H1 (cell line): ENCODE measurements at regions not wholly inside any gene's neighbourhood (a gene's known extent, or its start where the extent isn't known, plus 50 kb on each side); places are given as distances from the start of the nearest gene placed in this dataset.

Experiments used
- CTCF ChIA-PET: fragments of 300-600 bp; sonication (Branson Sonifier 250); formaldehyde crosslinking; loops from one replicate; lab custom pipeline; 2021; ENCODE audit not compliant: partially characterized antibody; lab: Charles Lee
- POLR2A ChIA-PET: fragments of 300-600 bp; sonication (Branson Sonifier 250); formaldehyde crosslinking; loops from one replicate; lab custom pipeline; 2021; ENCODE audit warnings: inconsistent platforms; ENCODE audit not compliant: partially characterized antibody; lab: Charles Lee
- DNase-seq, 2 experiments: peaks; one replicate each; pipeline versions ENCODE4 v3.0.0 to v3.0.0-alpha.2; 2010 to 2022; ENCODE audit warnings: low spot score in 2 of 2, low read depth in 1 of 2, mixed read lengths in 1 of 2
- FAIRE-seq: peaks from 2 replicates; lab custom pipeline; 2011; peaks lifted over from hg19 to GRCh38; lab: Jason Lieb, UNC
- H2AFZ ChIP-seq: 2 replicates; pipeline ENCODE4 v1.8.1; 2012; ENCODE audit warnings: low read length, inconsistent platforms
- H2AK5ac ChIP-seq: 2 replicates; pipeline ENCODE4 v1.6.1; 2013; ENCODE audit warnings: low read depth, low read length
- H2BK120ac ChIP-seq: replicated peaks from 2 replicates; pipeline ENCODE3; 2013; ENCODE audit warnings: low read depth, low read length, inconsistent platforms
- H2BK12ac ChIP-seq: 2 replicates; pipeline ENCODE4 v1.6.1; 2013; ENCODE audit warnings: low read depth, low read length
- H2BK15ac ChIP-seq: 2 replicates; pipeline ENCODE4 v1.6.1; 2013; ENCODE audit warnings: low read length
- H2BK20ac ChIP-seq: 2 replicates; pipeline ENCODE4 v1.6.1; 2013; ENCODE audit warnings: low read length
- H2BK5ac ChIP-seq: 2 replicates; pipeline ENCODE4 v1.6.1; 2013; ENCODE audit warnings: low read depth, low read length
- H3K14ac ChIP-seq: 2 replicates; pipeline ENCODE4 v1.6.1; 2013; ENCODE audit warnings: inconsistent platforms; ENCODE audit not compliant: insufficient read length
- H3K18ac ChIP-seq: 2 replicates; pipeline ENCODE4 v1.6.1; 2013; ENCODE audit warnings: low read length; ENCODE audit errors: extremely low read depth
- H3K23ac ChIP-seq: 2 replicates; pipeline ENCODE4 v1.6.1; 2013; ENCODE audit warnings: inconsistent platforms; ENCODE audit not compliant: insufficient read length
- H3K23me2 ChIP-seq: 2 replicates; pipeline ENCODE4 v1.6.1; 2013; ENCODE audit warnings: low read depth, low read length
- H3K27ac ChIP-seq: 2 replicates; pipeline ENCODE4 v1.6.1; 2011; ENCODE audit warnings: low read depth, low read length, inconsistent platforms
- H3K27me3 ChIP-seq, 4 experiments: replicated peaks in 1 of 4; 1 replicate in 1 of 4; 2 replicates in 3 of 4; pipeline versions ENCODE4 v1.6.1 to v1.8.1; 2011 to 2013; ENCODE audit warnings: low read length in 3 of 4, mild to moderate bottlenecking in 3 of 4, inconsistent platforms in 2 of 4, mixed read lengths in 2 of 4, moderate library complexity in 1 of 4; ENCODE audit not compliant: control insufficient read depth in 3 of 4, insufficient read depth in 3 of 4; ENCODE audit errors: extremely low read depth in 1 of 4
- H3K36me3 ChIP-seq, 4 experiments: 2 replicates each; pipeline versions ENCODE4 v1.6.1 to v1.8.1; 2011 to 2013; ENCODE audit warnings: mild to moderate bottlenecking in 4 of 4, low read length in 3 of 4, moderate library complexity in 2 of 4, control low read depth in 1 of 4, inconsistent platforms in 1 of 4; ENCODE audit not compliant: insufficient read depth in 4 of 4, control insufficient read depth in 2 of 4
- H3K4ac ChIP-seq: replicated peaks from 2 replicates; pipeline ENCODE3; 2013; ENCODE audit warnings: low read length, low read depth, mixed read lengths, inconsistent platforms; ENCODE audit not compliant: insufficient read length
- H3K4me1 ChIP-seq, 4 experiments: replicated peaks in 1 of 4; 1 replicate in 1 of 4; 2 replicates in 3 of 4; pipeline versions ENCODE4 v1.6.1 to v1.8.1; 2011 to 2013; ENCODE audit warnings: low read length in 3 of 4, inconsistent platforms in 2 of 4, mixed read lengths in 1 of 4; ENCODE audit not compliant: insufficient read depth in 4 of 4, control insufficient read depth in 3 of 4
- H3K4me2 ChIP-seq, 2 experiments: 2 replicates each; pipeline versions ENCODE4 v1.6.1 to v1.8.1; 2011 to 2013; ENCODE audit warnings: low read depth in 2 of 2, low read length in 2 of 2, control low read depth in 1 of 2, inconsistent platforms in 1 of 2, mild to moderate bottlenecking in 1 of 2; ENCODE audit not compliant: insufficient read depth in 1 of 2
- H3K4me3 ChIP-seq, 4 experiments: fragments of 200-600, 300-600 bp in 1 of 4; sonication (generic), shearing (Covaris generic), sonication (Bioruptor Twin) in 1 of 4; 2 replicates each; pipeline versions ENCODE4 v1.5.1 to v1.8.1; 2011 to 2016; ENCODE audit warnings: low read length in 4 of 4, low read depth in 3 of 4, control low read depth in 2 of 4, inconsistent platforms in 2 of 4, mild to moderate bottlenecking in 2 of 4, mixed read lengths in 1 of 4, moderate library complexity in 1 of 4; ENCODE audit not compliant: insufficient read depth in 2 of 4; ENCODE audit errors: extremely low read depth in 1 of 4
- H3K56ac ChIP-seq: replicated peaks from 2 replicates; pipeline ENCODE3; 2013; ENCODE audit warnings: low read depth, mild to moderate bottlenecking, mixed read lengths, low read length, inconsistent platforms; ENCODE audit not compliant: insufficient read length
- H3K79me1 ChIP-seq: 2 replicates; pipeline ENCODE4 v1.6.1; 2013; ENCODE audit warnings: low read depth, low read length, control low read depth
- H3K79me2 ChIP-seq, 2 experiments: 2 replicates each; pipeline versions ENCODE4 v1.6.1 to v1.8.1; 2012 to 2013; ENCODE audit warnings: low read length in 2 of 2, mild to moderate bottlenecking in 2 of 2, inconsistent platforms in 1 of 2; ENCODE audit not compliant: insufficient read depth in 2 of 2, control insufficient read depth in 1 of 2
- H3K9ac ChIP-seq, 4 experiments: replicated peaks in 1 of 4; 1 replicate in 1 of 4; 2 replicates in 3 of 4; pipeline versions ENCODE4 v1.6.1 to v1.8.1; 2011 to 2013; ENCODE audit warnings: low read depth in 3 of 4, low read length in 3 of 4, control low read depth in 2 of 4, mild to moderate bottlenecking in 2 of 4, moderate library complexity in 2 of 4, inconsistent platforms in 1 of 4; ENCODE audit errors: extremely low read depth in 1 of 4
- H3K9me3 ChIP-seq, 2 experiments: 2 replicates each; pipeline versions ENCODE4 v1.6.1 to v1.8.1; 2012 to 2013; ENCODE audit warnings: mild to moderate bottlenecking in 2 of 2, moderate library complexity in 2 of 2, control low read depth in 1 of 2, inconsistent platforms in 1 of 2, low read depth in 1 of 2, low read length in 1 of 2, mixed read lengths in 1 of 2; ENCODE audit not compliant: insufficient read depth in 2 of 2
- H4K20me1 ChIP-seq, 2 experiments: replicated peaks in 1 of 2; 2 replicates each; pipeline versions ENCODE3 to v1.8.1; 2011 to 2013; ENCODE audit warnings: inconsistent platforms in 2 of 2, low read length in 2 of 2, mild to moderate bottlenecking in 1 of 2; ENCODE audit not compliant: insufficient read depth in 2 of 2, control insufficient read depth in 1 of 2
- H4K5ac ChIP-seq: 2 replicates; pipeline ENCODE4 v1.6.1; 2013; ENCODE audit warnings: low read length, low read depth, mixed read lengths, inconsistent platforms; ENCODE audit not compliant: insufficient read length
- H4K8ac ChIP-seq: 2 replicates; pipeline ENCODE4 v1.8.0; 2013; ENCODE audit warnings: mild to moderate bottlenecking, moderate library complexity, low read length, inconsistent platforms; ENCODE audit not compliant: insufficient read depth; ENCODE audit errors: extremely low read depth
- H4K91ac ChIP-seq: replicated peaks from 2 replicates; pipeline ENCODE3; 2013; ENCODE audit warnings: low read length, mixed read lengths, inconsistent platforms; ENCODE audit not compliant: insufficient read length
- BRCA1 ChIP-seq: IDR thresholded peaks from 2 replicates; pipeline ENCODE4 v1.6.1; 2012; ENCODE audit warnings: low read depth, low read length, improper control_type of control experiment
- CBX5 ChIP-seq: fragments of 300-800, 300-1000 bp; sonication (generic); IDR thresholded peaks from 2 replicates; pipeline ENCODE4 v1.7.1; 2016; ENCODE audit warnings: antibody characterized with exemption, low read length, low read depth
- CBX8 ChIP-seq: fragments of 300-800, 300-1000 bp; sonication (generic); IDR thresholded peaks from 2 replicates; pipeline ENCODE4 v1.7.1; 2016; ENCODE audit warnings: low read depth, low read length, borderline replicate concordance
- RAD21 ChIP-seq, 2 experiments: IDR thresholded peaks in 1 of 2; conservative IDR thresholded peaks in 1 of 2; 2 replicates each; pipeline ENCODE4 v1.6.1; 2011; ENCODE audit warnings: low read depth in 2 of 2, low read length in 2 of 2, improper control_type of control experiment in 1 of 2, inconsistent platforms in 1 of 2, mild to moderate bottlenecking in 1 of 2, moderate library complexity in 1 of 2
- ZNF274 ChIP-seq: IDR thresholded peaks from 2 replicates; pipeline ENCODE4 v1.7.0; 2012; ENCODE audit warnings: low read length, borderline replicate concordance; ENCODE audit errors: extremely low read depth
- WGBS, 2 experiments: shearing (Covaris generic) in 1 of 2; methylation state at CpG; one replicate each; pipeline versions ENCODE4 v1.1.6 to v1.1.7; 2013 to 2015; ENCODE audit warnings: low lambda C conversion rate in 2 of 2, mixed read lengths in 2 of 2, inconsistent platforms in 1 of 2, low coverage in 1 of 2, missing lambda C conversion rate in 1 of 2; ENCODE audit not compliant: insufficient replicate concordance in 2 of 2, insufficient coverage in 1 of 2, insufficient read length in 1 of 2; ENCODE audit errors: extremely low coverage in 1 of 2, missing lambda C conversion rate in 1 of 2; 5-methylcytosine and 5-hydroxymethylcytosine counted together

DNA sequence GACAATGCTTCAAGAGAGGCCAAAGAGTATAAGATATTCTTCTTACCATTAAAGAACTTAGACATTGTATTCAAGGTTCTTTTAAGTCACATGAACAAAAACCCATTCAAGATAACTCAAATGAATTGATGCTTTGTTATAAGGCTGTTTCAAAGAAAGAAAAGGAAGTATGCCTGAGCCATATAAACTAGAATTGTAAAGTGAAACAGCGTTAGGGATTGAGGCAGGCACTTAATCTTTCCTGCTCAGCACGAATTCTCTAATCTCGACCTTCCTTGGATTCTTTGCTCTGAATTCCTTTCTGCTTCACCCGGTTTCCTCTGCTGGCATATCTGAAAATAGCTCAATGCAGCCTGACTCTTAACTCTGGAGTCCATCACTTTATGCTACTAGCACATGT is 595.4 kb downstream of the DIAPH3 start:
- no peak overlapping the region for H2BK120ac ChIP-seq
- no peak overlapping the region for H2AK5ac ChIP-seq
- no peaks in the 10 kb centered on the region for H4K20me1 ChIP-seq
- 0 out of 4 replicates have a peak, but pooled peaks cover 2 to 4% of the 10 kb centered on the region in 2 experiments for H3K9me3 ChIP-seq
- POLR2A ChIA-PET, result no interaction called here
- no peak for TF ChIP-seq RAD21 (IDR thresholded peaks at IDR 0.05 in 1 of 2, conservative IDR thresholded peaks at IDR 0.05 in 1 of 2; ENCODE audit: low read depth in 2 of 2, low read length in 2 of 2)
- no peak for TF ChIP-seq CBX8
- no peak for TF ChIP-seq BRCA1
- no peak for TF ChIP-seq CBX5
- no peak for TF ChIP-seq ZNF274
- no peak overlapping the region for H4K8ac ChIP-seq
- H3K23me2 ChIP-seq, result no peaks in the 10 kb centered on the region
- no peak overlapping the region for H3K18ac ChIP-seq
- H3K79me2 ChIP-seq, result no peaks in the 10 kb centered on the region
- FAIRE-seq, result no peak
- H2BK12ac ChIP-seq, result no peak overlapping the region
- H3K4me2 ChIP-seq, result no peak overlapping the region
- no peak overlapping the region for H3K4me3 ChIP-seq
- H2BK15ac ChIP-seq, result no peak overlapping the region
- H3K36me3 ChIP-seq, result no peaks in the 10 kb centered on the region
- peak overlapping the region; percentile 57; the same call in 1 of the 2 replicates for H2AFZ ChIP-seq
- H3K4ac ChIP-seq, result peak overlapping the region; percentile 28
- H3K79me1 ChIP-seq, result no peaks in the 10 kb centered on the region
- no peak overlapping the region for H3K27ac ChIP-seq
- no peak overlapping the region for H3K14ac ChIP-seq
- no peak overlapping the region for H3K9ac ChIP-seq
- DNase-seq, result no peak
- no peaks in the 10 kb centered on the region; a peak in 1 of 7 replicates for H3K4me1 ChIP-seq
- no peak overlapping the region for H3K23ac ChIP-seq
- H2BK20ac ChIP-seq, result no peak overlapping the region; the same call in 1 of the 2 replicates
- no peak overlapping the region for H2BK5ac ChIP-seq
- H3K27me3 ChIP-seq, result no peaks in the 10 kb centered on the region
- no peak overlapping the region for H3K56ac ChIP-seq
- H4K91ac ChIP-seq, result peak overlapping the region; percentile 26
- H4K5ac ChIP-seq, result no peak overlapping the region
- CTCF ChIA-PET, result interaction anchor here (1.1 kb wide), 1 partner anchor 48 kb away, joined by 3 read pairs; no protein-coding TSS in a partner anchor
- WGBS, 2 experiments, result 81% methylated on average over 4 of the region's 4 CpGs; no CpG with 5 or more reads in 1 of the 2 experiments
